Peyer's patch (tissue), 4 donors: ENCODE measurements at regions not wholly inside any gene's neighbourhood (a gene's known extent, or its start where the extent isn't known, plus 50 kb on each side); places are given as distances from the start of the nearest gene placed in this dataset.

ENCODE experiments used
- POLR2A ChIP-seq, 2 donors: fragments of 450-650 bp; IDR thresholded peaks; one replicate each; pipeline ENCODE4 v1.5.1; 2017; ENCODE audit warnings: antibody characterized with exemption in 2 of 2, mild to moderate bottlenecking in 2 of 2, moderate library complexity in 2 of 2
- TF ChIP-seq, protein P1 (sequence below), 6 experiments: fragments of 450-650 bp in 4 of 6; fragments of 200-600 bp in 2 of 6; sonication (generic) in 1 of 6; IDR thresholded peaks; one replicate each; pipeline ENCODE4 v1.5.1; 2017 to 2019; ENCODE audit warnings: antibody characterized with exemption in 6 of 6, mild to moderate bottlenecking in 3 of 6, moderate library complexity in 1 of 6

DNA sequence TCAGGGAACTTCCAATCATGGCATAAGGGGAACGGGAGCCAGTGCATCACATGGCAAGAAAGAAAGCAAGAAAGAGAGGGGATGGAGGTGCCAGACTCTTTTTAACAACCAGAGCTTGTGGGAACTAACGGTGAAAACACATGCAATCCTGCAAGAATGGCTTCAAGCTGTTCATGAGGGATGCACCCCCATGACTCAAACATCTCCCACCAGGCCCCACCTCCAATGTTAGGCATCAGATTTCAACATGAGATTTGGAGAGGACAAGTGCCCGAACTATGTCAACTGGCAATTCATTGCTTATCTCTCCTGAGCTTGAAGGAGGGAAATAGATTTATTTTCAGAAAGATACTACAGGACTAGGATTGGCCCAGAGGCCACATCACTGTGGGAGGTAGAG, 270.0 kb downstream of the SLC4A3 start:
- TF ChIP-seq, protein P1, sequence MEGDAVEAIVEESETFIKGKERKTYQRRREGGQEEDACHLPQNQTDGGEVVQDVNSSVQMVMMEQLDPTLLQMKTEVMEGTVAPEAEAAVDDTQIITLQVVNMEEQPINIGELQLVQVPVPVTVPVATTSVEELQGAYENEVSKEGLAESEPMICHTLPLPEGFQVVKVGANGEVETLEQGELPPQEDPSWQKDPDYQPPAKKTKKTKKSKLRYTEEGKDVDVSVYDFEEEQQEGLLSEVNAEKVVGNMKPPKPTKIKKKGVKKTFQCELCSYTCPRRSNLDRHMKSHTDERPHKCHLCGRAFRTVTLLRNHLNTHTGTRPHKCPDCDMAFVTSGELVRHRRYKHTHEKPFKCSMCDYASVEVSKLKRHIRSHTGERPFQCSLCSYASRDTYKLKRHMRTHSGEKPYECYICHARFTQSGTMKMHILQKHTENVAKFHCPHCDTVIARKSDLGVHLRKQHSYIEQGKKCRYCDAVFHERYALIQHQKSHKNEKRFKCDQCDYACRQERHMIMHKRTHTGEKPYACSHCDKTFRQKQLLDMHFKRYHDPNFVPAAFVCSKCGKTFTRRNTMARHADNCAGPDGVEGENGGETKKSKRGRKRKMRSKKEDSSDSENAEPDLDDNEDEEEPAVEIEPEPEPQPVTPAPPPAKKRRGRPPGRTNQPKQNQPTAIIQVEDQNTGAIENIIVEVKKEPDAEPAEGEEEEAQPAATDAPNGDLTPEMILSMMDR (IDR thresholded peaks at IDR 0.05): no peak
- TF ChIP-seq POLR2A (IDR thresholded peaks at IDR 0.05): no peak
